ENCODE measurements at regions not wholly inside any gene's neighbourhood (a gene's known extent, or its start where the extent isn't known, plus 50 kb on each side); places are given as distances from the start of the nearest gene placed in this dataset.

DNA sequence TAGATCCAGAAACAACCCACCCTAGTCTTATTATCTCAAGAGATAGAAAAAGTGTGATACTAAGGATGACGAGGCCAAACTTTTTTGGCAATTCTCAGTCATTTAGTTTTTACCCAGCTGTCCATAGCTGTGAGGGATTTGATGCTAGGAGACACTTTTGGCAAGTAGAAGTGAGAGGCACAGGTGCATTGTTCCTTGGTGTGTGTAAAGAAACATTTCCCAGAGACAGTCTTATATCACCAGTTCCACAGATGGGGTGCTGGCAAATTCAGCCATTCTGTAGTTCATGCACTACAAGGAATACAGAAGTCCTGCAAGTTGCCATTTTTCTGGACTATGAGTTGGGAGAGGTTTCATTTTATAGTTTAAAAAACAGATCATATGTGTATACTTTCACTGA is 403.3 kb upstream of the GHITM start:
- DNase-seq (ENCODE audit: low read depth, low spot score): no peak
- Histone ChIP-seq H3K27ac (ENCODE audit: low read depth, low read length) (no peak overlapping the region), H3K27me3 (ENCODE audit: control insufficient read depth, insufficient read depth, low read length) (no peaks in the 10 kb centered on the region), H3K4me3 (ENCODE audit: low read depth, low read length) (no peak overlapping the region), H3K9me3 (ENCODE audit: control insufficient read depth, insufficient read depth, low read length) (peaks cover 10% of the 10 kb centered on the region; the same call in 1 of the 2 replicates)
- POLR2A ChIA-PET: no interaction called here
- CTCF ChIA-PET: no interaction called here
- TF ChIP-seq, protein P1, sequence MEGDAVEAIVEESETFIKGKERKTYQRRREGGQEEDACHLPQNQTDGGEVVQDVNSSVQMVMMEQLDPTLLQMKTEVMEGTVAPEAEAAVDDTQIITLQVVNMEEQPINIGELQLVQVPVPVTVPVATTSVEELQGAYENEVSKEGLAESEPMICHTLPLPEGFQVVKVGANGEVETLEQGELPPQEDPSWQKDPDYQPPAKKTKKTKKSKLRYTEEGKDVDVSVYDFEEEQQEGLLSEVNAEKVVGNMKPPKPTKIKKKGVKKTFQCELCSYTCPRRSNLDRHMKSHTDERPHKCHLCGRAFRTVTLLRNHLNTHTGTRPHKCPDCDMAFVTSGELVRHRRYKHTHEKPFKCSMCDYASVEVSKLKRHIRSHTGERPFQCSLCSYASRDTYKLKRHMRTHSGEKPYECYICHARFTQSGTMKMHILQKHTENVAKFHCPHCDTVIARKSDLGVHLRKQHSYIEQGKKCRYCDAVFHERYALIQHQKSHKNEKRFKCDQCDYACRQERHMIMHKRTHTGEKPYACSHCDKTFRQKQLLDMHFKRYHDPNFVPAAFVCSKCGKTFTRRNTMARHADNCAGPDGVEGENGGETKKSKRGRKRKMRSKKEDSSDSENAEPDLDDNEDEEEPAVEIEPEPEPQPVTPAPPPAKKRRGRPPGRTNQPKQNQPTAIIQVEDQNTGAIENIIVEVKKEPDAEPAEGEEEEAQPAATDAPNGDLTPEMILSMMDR (IDR thresholded peaks at IDR 0.05; ENCODE audit: low read depth, low read length): no peak

DNA sequence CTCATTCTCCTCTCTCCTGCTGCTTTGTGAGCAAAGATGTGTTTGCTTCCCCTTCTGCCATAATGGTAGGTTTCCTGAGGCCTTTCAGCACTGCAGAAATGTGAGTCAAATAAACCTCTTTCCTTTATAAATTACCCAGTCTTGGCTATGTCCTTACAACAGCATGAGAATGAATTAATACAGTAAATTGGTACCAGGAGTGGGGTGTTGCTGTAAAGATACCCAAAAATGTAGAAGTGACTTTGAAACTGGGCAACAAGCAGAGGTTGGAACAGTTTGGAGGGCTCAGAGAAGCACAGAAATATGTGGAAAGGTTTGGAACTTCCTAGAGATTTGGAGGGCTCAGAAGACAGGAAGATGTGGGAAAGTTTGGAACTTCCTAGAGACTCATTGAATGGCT is 388.7 kb upstream of the GHITM start:
- Histone ChIP-seq H3K9me3 (ENCODE audit: control insufficient read depth, insufficient read depth, low read length) (peaks cover 38% of the 10 kb centered on the region), H3K4me3 (ENCODE audit: low read depth, low read length) (no peak overlapping the region), H3K27ac (ENCODE audit: low read depth, low read length) (no peak overlapping the region), H3K27me3 (ENCODE audit: control insufficient read depth, insufficient read depth, low read length) (no peaks in the 10 kb centered on the region)
- POLR2A ChIA-PET: no interaction called here
- TF ChIP-seq, protein P1 (IDR thresholded peaks at IDR 0.05; ENCODE audit: low read depth, low read length): no peak
- CTCF ChIA-PET: no interaction called here
- DNase-seq (ENCODE audit: low read depth, low spot score): no peak

DNA sequence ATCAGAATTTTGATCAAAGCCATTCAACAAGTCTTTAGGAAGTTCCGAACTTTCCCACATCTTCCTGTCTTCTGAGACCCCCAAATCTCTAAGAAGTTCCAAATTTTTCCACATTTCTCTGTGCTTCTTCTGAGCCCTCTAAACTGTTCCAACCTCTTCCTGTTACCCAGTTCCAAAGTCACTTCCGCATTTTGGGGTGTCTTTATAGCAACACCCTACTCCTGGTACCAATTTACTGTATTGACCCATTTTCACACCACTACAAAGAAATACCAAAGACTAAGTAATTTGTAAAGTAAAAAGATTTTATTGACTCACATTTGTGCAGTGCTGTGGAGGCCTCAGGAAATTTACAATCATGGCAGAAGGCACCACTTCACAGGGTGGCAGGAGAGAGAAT is 385.8 kb upstream of the GHITM start:
- Histone ChIP-seq H3K27ac (ENCODE audit: low read depth, low read length) (no peak overlapping the region), H3K9me3 (ENCODE audit: control insufficient read depth, insufficient read depth, low read length) (peaks cover 33% of the 10 kb centered on the region), H3K4me3 (ENCODE audit: low read depth, low read length) (no peak overlapping the region), H3K27me3 (ENCODE audit: control insufficient read depth, insufficient read depth, low read length) (no peaks in the 10 kb centered on the region)
- POLR2A ChIA-PET: no interaction called here
- TF ChIP-seq, protein P1 (IDR thresholded peaks at IDR 0.05; ENCODE audit: low read depth, low read length): no peak
- CTCF ChIA-PET: no interaction called here
- no peak for DNase-seq (ENCODE audit: low read depth, low spot score)

DNA sequence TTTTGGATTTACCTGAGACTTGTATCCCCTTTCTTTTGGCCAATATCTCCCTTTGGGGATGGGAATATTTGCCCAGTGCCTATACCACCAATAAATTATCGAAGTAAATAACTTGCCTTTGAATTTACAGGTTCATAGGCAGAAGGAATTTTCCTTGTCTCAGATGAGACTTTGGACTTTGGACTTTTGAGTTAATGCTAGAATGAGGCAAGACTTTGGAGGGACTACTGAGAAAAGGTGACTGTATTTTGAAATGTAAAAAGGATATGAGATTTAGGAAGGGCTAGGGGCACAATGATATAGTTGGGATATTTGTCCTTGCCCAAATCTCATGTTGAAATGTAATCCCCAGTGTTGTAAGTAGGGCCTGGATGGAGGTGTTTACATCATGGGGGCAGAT is 384.5 kb upstream of the GHITM start:
- Histone ChIP-seq H3K9me3 (ENCODE audit: control insufficient read depth, insufficient read depth, low read length) (peaks cover 28% of the 10 kb centered on the region), H3K27me3 (ENCODE audit: control insufficient read depth, insufficient read depth, low read length) (no peaks in the 10 kb centered on the region), H3K27ac (ENCODE audit: low read depth, low read length) (no peak overlapping the region), H3K4me3 (ENCODE audit: low read depth, low read length) (no peak overlapping the region)
- DNase-seq (ENCODE audit: low read depth, low spot score): no peak
- TF ChIP-seq, protein P1 (IDR thresholded peaks at IDR 0.05; ENCODE audit: low read depth, low read length): no peak
- ChIA-PET POLR2A (no interaction called here), CTCF (no interaction called here)

DNA sequence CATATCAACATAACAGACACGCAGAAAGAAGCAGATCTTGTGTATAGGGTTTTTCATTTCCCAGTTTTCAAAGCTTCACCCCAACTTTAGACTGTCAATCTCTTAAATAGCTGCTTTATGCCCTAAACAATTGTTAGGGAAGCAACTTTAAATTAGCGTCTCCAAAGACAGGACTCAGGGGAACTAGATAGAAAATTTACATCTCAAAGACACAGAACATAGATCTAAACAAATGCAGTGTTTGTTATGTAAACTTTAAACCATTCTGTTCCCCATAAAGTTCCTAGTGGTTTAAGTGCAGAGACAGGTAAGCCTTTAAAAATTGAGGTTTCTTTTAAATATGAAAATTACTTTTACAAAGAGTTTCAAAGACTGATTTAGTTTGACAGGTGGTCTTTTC is 379.2 kb upstream of the GHITM start:
- DNase-seq (ENCODE audit: low read depth, low spot score): no peak
- no peaks in the 10 kb centered on the region for H3K27me3 ChIP-seq (ENCODE audit: control insufficient read depth, insufficient read depth, low read length)
- H3K9me3 ChIP-seq (ENCODE audit: control insufficient read depth, insufficient read depth, low read length): peaks cover 7% of the 10 kb centered on the region
- no peak overlapping the region for H3K4me3 ChIP-seq (ENCODE audit: low read depth, low read length)
- CTCF ChIA-PET: no interaction called here
- POLR2A ChIA-PET: no interaction called here
- no peak overlapping the region for H3K27ac ChIP-seq (ENCODE audit: low read depth, low read length)
- TF ChIP-seq, protein P1 (IDR thresholded peaks at IDR 0.05; ENCODE audit: low read depth, low read length): no peak
